K562 (cell line): ENCODE measurements at regions not wholly inside any gene's neighbourhood (a gene's known extent, or its start where the extent isn't known, plus 50 kb on each side); places are given as distances from the start of the nearest gene placed in this dataset.

Source experiments
- ATAC-seq: fragments of 200-7000 bp; cut with Tn5 transposase; 3 replicates; pipeline ENCODE4 v1.9.1; 2020; ENCODE audit warnings: moderate library complexity
- BruUV-seq: library from RNA; stranded (reverse); fragments of 400-500 nt; replicated peaks from 2 replicates; lab custom pipeline; 2021; lab: Mats Ljungman, UMichigan
- CTCF ChIA-PET: fragments of 300-600 bp; formaldehyde crosslinking; extraction: SDS; loops from one replicate; lab custom pipeline; 2021; ENCODE audit warnings: low intra/inter-chr PET ratio; lab: Yijun Ruan, JAX
- POLR2A ChIA-PET: fragments of 300-600, 350-650 bp; sonication (Branson Sonifier 250); formaldehyde crosslinking; extraction: SDS; loops from one replicate; lab custom pipeline; 2021; ENCODE audit warnings: antibody characterized with exemption, inconsistent platforms; lab: Yijun Ruan, JAX
- DNase-seq, 4 experiments: peaks; one replicate each; pipeline versions ENCODE4 v3.0.0 to v3.0.0-alpha.2; 2011 to 2018; ENCODE audit warnings: low spot score in 3 of 4, mixed read lengths in 3 of 4; ENCODE audit errors: extremely low read depth in 1 of 4
- FAIRE-seq: peaks from 2 replicates; lab custom pipeline; 2011; peaks lifted over from hg19 to GRCh38; lab: Jason Lieb, UNC
- H2AFZ ChIP-seq: 2 replicates; pipeline ENCODE4 v1.6.0; 2011; ENCODE audit warnings: low read depth, low read length, control low read depth, inconsistent platforms
- H3K27ac ChIP-seq: fragments of 200-600 bp; 3 replicates; pipeline ENCODE4 v1.8.0; 2011; ENCODE audit warnings: low read depth, mild to moderate bottlenecking, control low read depth, inconsistent platforms, low read length, moderate library complexity, mixed read lengths; ENCODE audit errors: extremely low read depth
- H3K27me3 ChIP-seq, 2 experiments: fragments of 300-600 bp in 1 of 2; 2 replicates in 1 of 2; 3 replicates in 1 of 2; pipeline versions ENCODE4 v1.6.0 to v1.8.0; 2011; ENCODE audit warnings: inconsistent platforms in 2 of 2, low read length in 2 of 2, mild to moderate bottlenecking in 1 of 2, mixed read lengths in 1 of 2, moderate library complexity in 1 of 2; ENCODE audit not compliant: control insufficient read depth in 2 of 2, insufficient read depth in 2 of 2
- H3K36me3 ChIP-seq: fragments of 300-600 bp; 3 replicates; pipeline ENCODE4 v1.8.0; 2011; ENCODE audit warnings: mild to moderate bottlenecking, low read length, inconsistent platforms; ENCODE audit not compliant: control insufficient read depth, insufficient read depth
- H3K4me1 ChIP-seq, 2 experiments: fragments of 200-600 bp in 1 of 2; replicated peaks in 1 of 2; 2 replicates in 1 of 2; 3 replicates in 1 of 2; pipeline versions ENCODE4 v1.5.1 to v1.8.0; 2011; ENCODE audit warnings: inconsistent platforms in 2 of 2, low read length in 2 of 2, mild to moderate bottlenecking in 1 of 2, mixed read lengths in 1 of 2, moderate library complexity in 1 of 2; ENCODE audit not compliant: control insufficient read depth in 2 of 2, insufficient read depth in 2 of 2
- H3K4me2 ChIP-seq: 2 replicates; pipeline ENCODE4 v1.6.1; 2011; ENCODE audit warnings: low read length, control low read depth, inconsistent platforms, mixed read lengths; ENCODE audit not compliant: insufficient read depth
- H3K4me3 ChIP-seq: fragments of 200-600 bp; sonication (generic), shearing (Covaris generic); 2 replicates; pipeline ENCODE4 v1.5.1; 2016; ENCODE audit warnings: control low read depth, inconsistent platforms
- H3K79me2 ChIP-seq: fragments of 200-600 bp; 3 replicates; pipeline ENCODE4 v1.8.0; 2011; ENCODE audit warnings: low read length, inconsistent platforms; ENCODE audit not compliant: control insufficient read depth, insufficient read depth
- H3K9ac ChIP-seq, 2 experiments: 2 replicates each; pipeline versions ENCODE4 v1.6.0 to v1.6.1; 2011; ENCODE audit warnings: low read depth in 2 of 2, low read length in 2 of 2, control low read depth in 1 of 2, inconsistent platforms in 1 of 2, mild to moderate bottlenecking in 1 of 2, mixed read lengths in 1 of 2; ENCODE audit not compliant: insufficient read depth in 1 of 2
- H3K9me1 ChIP-seq: one replicate; pipeline ENCODE4 v1.6.0; 2011; ENCODE audit warnings: inconsistent platforms, mild to moderate bottlenecking, low read length, moderate library complexity; ENCODE audit not compliant: control insufficient read depth, insufficient read depth
- H3K9me3 ChIP-seq: replicated peaks from 2 replicates; pipeline ENCODE4 v1.5.1; 2011; ENCODE audit warnings: low read depth, low read length, inconsistent platforms; ENCODE audit not compliant: control insufficient read depth, insufficient read depth
- H4K20me1 ChIP-seq: replicated peaks from 2 replicates; pipeline ENCODE4 v1.6.1; 2011; ENCODE audit warnings: low read length, inconsistent platforms, mixed read lengths; ENCODE audit not compliant: control insufficient read depth, insufficient read depth
- AFF1 ChIP-seq, 2 experiments: fragments of 450-650 bp; IDR thresholded peaks; 2 replicates each; pipeline ENCODE4 v1.6.1; 2018; ENCODE audit warnings: mild to moderate bottlenecking in 2 of 2, low read depth in 1 of 2; ENCODE audit not compliant: partially characterized antibody in 2 of 2
- CBX5 ChIP-seq: IDR thresholded peaks from 2 replicates; pipeline ENCODE4 v1.6.1; 2014; ENCODE audit warnings: low read depth, borderline replicate concordance
- ETS1 ChIP-seq: conservative IDR thresholded peaks from 2 replicates; pipeline ENCODE4 v1.6.1; 2011; ENCODE audit warnings: low read depth, mild to moderate bottlenecking, low read length; ENCODE audit not compliant: control insufficient read depth
- GATAD2B ChIP-seq: fragments of 450-650 bp; IDR thresholded peaks from 2 replicates; pipeline ENCODE4 v1.6.1; 2017; ENCODE audit warnings: mild to moderate bottlenecking, borderline replicate concordance
- HMBOX1 ChIP-seq: sonication (generic); IDR thresholded peaks from 2 replicates; pipeline ENCODE4 v1.6.1; 2016
- HNRNPUL1 ChIP-seq: fragments of 200-400 bp; formaldehyde crosslinking; IDR thresholded peaks from 2 replicates; pipeline ENCODE4 v1.6.1; 2017; ENCODE audit warnings: low read length
- HOXB6 ChIP-seq: fragments of 250-450 bp; sonication (Bioruptor Pico); IDR thresholded peaks from 2 replicates; pipeline ENCODE4 v1.5.1; 2022; ENCODE audit warnings: mild to moderate bottlenecking, borderline replicate concordance
- IRF1 ChIP-seq: sonication (generic); formaldehyde crosslinking; IDR thresholded peaks from 2 replicates; pipeline ENCODE4 v1.8.0; 2022; ENCODE audit warnings: missing genetic modification reagents, mild to moderate bottlenecking, borderline replicate concordance
- POU5F1 ChIP-seq: fragments of 150-350 bp; IDR thresholded peaks from 2 replicates; pipeline ENCODE4 v1.6.1; 2014; ENCODE audit warnings: borderline replicate concordance, low read length, low read depth, mild to moderate bottlenecking; ENCODE audit not compliant: partially characterized antibody
- ZNF717 ChIP-seq: fragments of 250-450 bp; sonication (Bioruptor Pico); IDR thresholded peaks from 2 replicates; pipeline ENCODE4 v1.5.0; 2021
- WGBS: fragments of 100-300 bp; shearing (Covaris generic); methylation state at CpG from one replicate; pipeline ENCODE4 v1.1.6; 2016; ENCODE audit warnings: low coverage, mixed read lengths; ENCODE audit not compliant: insufficient coverage; ENCODE audit errors: missing lambda C conversion rate; 5-methylcytosine and 5-hydroxymethylcytosine counted together
- in situ Hi-C: fragments of 300-500 bp; cut with MboI; formaldehyde crosslinking; loops from 4 replicates; pipeline ENCODE4 v1.15.0; 2018; ENCODE audit warnings: inconsistent platforms, mixed read lengths
- intact Hi-C: fragments of 100-400 bp; cut with micrococcal nuclease; formaldehyde crosslinking; loops from 2 replicates; pipeline ENCODE4 v1.14.2; 2022
- TF ChIP-seq, protein P1 (sequence below), 2 experiments: fragments of 450-650 bp in 1 of 2; IDR thresholded peaks; 2 replicates each; pipeline ENCODE4 v1.6.1; 2011 to 2017; ENCODE audit warnings: low read depth in 2 of 2, antibody characterized with exemption in 1 of 2, borderline replicate concordance in 1 of 2, low read length in 1 of 2, mild to moderate bottlenecking in 1 of 2, mixed read lengths in 1 of 2; ENCODE audit not compliant: control insufficient read depth in 1 of 2

- ChIA-PET CTCF (interaction anchor here (0.8 to 1.7 kb wide), 4 partner anchors 115 to 415 kb away, joined by 3 to 23 read pairs (median 12); no protein-coding TSS in a partner anchor), POLR2A (no interaction called here)
- H3K9ac ChIP-seq, result no peak overlapping the region
- in situ Hi-C loops (loop anchor here (5.0 to 10.0 kb wide), 2 partner anchors 119 to 1312 kb away; no protein-coding TSS in a partner anchor), intact Hi-C loops (loop anchor here (5.0 to 10.0 kb wide), 2 partner anchors 252 to 374 kb away; no protein-coding TSS in a partner anchor)
- BruUV-seq, result no TSS peak
- FAIRE-seq, result no peak
- ATAC-seq, result no peak
- no peak overlapping the region for H2AFZ ChIP-seq
- no peaks in the 10 kb centered on the region for H3K36me3 ChIP-seq
- DNase-seq, result no peak
- 0 out of 5 replicates have a peak, but pooled peaks cover 0 to 3% of the 10 kb centered on the region in 2 experiments for H3K4me1 ChIP-seq
- 0% methylated on average over 4 of the region's 4 CpGs for WGBS
- H3K27ac ChIP-seq, result no peak overlapping the region
- no peaks in the 10 kb centered on the region for H4K20me1 ChIP-seq
- H3K79me2 ChIP-seq, result no peaks in the 10 kb centered on the region
- H3K4me2 ChIP-seq, result no peak overlapping the region
- no peaks in the 10 kb centered on the region for H3K9me3 ChIP-seq
- peaks cover 0 to 11% of the 10 kb centered on the region in 2 experiments; a peak in 2 of 5 replicates for H3K27me3 ChIP-seq
- no peaks in the 10 kb centered on the region for H3K9me1 ChIP-seq
- H3K4me3 ChIP-seq, result no peak overlapping the region
- TF ChIP-seq ZNF717 (CRISPR knock-in tag), result no peak
- no peak for TF ChIP-seq ETS1
- TF ChIP-seq AFF1 (IDR thresholded peaks at IDR 0.05; ENCODE audit: low read depth in 1 of 2, partially characterized antibody in 2 of 2), result no peak
- no peak for TF ChIP-seq HMBOX1
- TF ChIP-seq GATAD2B, result no peak
- TF ChIP-seq, protein P1, sequence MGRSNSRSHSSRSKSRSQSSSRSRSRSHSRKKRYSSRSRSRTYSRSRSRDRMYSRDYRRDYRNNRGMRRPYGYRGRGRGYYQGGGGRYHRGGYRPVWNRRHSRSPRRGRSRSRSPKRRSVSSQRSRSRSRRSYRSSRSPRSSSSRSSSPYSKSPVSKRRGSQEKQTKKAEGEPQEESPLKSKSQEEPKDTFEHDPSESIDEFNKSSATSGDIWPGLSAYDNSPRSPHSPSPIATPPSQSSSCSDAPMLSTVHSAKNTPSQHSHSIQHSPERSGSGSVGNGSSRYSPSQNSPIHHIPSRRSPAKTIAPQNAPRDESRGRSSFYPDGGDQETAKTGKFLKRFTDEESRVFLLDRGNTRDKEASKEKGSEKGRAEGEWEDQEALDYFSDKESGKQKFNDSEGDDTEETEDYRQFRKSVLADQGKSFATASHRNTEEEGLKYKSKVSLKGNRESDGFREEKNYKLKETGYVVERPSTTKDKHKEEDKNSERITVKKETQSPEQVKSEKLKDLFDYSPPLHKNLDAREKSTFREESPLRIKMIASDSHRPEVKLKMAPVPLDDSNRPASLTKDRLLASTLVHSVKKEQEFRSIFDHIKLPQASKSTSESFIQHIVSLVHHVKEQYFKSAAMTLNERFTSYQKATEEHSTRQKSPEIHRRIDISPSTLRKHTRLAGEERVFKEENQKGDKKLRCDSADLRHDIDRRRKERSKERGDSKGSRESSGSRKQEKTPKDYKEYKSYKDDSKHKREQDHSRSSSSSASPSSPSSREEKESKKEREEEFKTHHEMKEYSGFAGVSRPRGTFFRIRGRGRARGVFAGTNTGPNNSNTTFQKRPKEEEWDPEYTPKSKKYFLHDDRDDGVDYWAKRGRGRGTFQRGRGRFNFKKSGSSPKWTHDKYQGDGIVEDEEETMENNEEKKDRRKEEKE (IDR thresholded peaks at IDR 0.05; ENCODE audit: borderline replicate concordance in 1 of 2, control insufficient read depth in 1 of 2, low read depth in 2 of 2, low read length in 1 of 2), result no peak
- TF ChIP-seq CBX5, result no peak
- no peak for TF ChIP-seq HNRNPUL1
- TF ChIP-seq POU5F1, result no peak
- no peak for TF ChIP-seq IRF1 (CRISPR knock-in tag)
- no peak for TF ChIP-seq HOXB6
Measured at GRCh38 chr1:214213136-214213535, 67.8 kb upstream of the SMYD2 start.
